ENCODE measurements at regions not wholly inside any gene's neighbourhood (a gene's known extent, or its start where the extent isn't known, plus 50 kb on each side); places are given as distances from the start of the nearest gene placed in this dataset.

DNA sequence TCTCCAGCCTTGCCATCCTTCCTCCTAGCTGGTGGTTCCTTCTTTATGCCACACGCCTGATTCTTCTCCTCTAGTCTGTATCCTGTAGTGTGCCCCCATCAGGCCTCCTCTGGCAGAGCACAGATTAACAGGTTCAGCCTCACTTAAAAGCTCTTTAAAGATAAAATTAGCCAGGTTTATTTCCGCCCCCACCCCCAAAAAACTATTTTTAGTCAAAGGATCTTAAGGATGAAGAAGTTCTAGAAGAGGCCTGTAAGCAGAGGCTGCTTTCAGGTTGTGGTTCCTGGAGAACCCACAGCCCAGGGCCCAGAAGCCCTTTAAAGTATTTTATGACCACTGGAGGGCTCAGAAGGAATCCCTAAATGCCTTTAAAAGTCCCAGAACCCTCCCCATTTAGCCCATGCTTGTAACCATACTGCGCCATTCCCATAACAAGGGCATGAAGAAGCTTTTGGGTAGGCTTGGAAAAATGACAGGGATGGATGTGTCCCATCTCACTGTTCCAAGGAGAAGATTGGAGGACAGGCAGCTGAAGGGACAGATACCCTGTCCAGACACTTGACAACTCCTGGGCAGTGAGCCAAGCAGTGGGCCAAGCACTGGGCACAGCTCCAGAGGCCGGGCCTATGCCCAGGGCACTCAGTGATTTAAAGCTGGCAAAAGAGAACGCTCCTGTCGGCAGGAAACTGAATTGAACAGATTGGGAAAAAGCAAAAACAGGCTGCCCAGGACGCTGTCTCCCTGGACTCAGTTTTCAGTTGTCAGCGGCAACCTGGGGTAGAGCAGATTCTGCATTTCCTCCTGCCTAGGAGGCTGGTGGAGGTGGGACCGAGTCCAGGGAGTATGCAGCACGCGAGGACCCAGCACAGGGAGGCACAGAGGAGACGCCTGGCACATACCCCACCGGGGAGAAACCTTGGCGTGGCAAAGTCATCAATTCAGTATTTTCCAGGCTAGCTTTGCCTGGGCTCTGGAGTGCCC lies 106.3 kb upstream of the SSBP2 start:
- TF ChIP-seq POLR2A (IDR thresholded peaks at IDR 0.05) (no peak), EP300 (IDR thresholded peaks at IDR 0.05) (no peak)
- TF ChIP-seq, protein P1, sequence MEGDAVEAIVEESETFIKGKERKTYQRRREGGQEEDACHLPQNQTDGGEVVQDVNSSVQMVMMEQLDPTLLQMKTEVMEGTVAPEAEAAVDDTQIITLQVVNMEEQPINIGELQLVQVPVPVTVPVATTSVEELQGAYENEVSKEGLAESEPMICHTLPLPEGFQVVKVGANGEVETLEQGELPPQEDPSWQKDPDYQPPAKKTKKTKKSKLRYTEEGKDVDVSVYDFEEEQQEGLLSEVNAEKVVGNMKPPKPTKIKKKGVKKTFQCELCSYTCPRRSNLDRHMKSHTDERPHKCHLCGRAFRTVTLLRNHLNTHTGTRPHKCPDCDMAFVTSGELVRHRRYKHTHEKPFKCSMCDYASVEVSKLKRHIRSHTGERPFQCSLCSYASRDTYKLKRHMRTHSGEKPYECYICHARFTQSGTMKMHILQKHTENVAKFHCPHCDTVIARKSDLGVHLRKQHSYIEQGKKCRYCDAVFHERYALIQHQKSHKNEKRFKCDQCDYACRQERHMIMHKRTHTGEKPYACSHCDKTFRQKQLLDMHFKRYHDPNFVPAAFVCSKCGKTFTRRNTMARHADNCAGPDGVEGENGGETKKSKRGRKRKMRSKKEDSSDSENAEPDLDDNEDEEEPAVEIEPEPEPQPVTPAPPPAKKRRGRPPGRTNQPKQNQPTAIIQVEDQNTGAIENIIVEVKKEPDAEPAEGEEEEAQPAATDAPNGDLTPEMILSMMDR (IDR thresholded peaks at IDR 0.05), result no peak
- 77 to 84% (median 77%) methylated on average over 14 of the region's 14 CpGs for WGBS, 3 donors
- intact Hi-C loops (cut with DNase I), result loop anchor here in 3 of 4 donors (10.0 kb wide), 4 partner anchors 118 to 432 kb away; partner anchors contain the start of gene ATG10 (in 1 of the 3)
- H3K9me3 ChIP-seq, result no peaks in the 10 kb centered on the region
- no peaks in the 10 kb centered on the region for H3K27me3 ChIP-seq
- no peak overlapping the region for H3K27ac ChIP-seq
- no peaks in the 10 kb centered on the region for H3K36me3 ChIP-seq
- peak; percentile 14 to 45 (median 44) for DNase-seq
- H3K4me3 ChIP-seq, result no peak overlapping the region
- H3K4me1 ChIP-seq (ENCODE audit: insufficient read depth), result peaks cover 7% of the 10 kb centered on the region

DNA sequence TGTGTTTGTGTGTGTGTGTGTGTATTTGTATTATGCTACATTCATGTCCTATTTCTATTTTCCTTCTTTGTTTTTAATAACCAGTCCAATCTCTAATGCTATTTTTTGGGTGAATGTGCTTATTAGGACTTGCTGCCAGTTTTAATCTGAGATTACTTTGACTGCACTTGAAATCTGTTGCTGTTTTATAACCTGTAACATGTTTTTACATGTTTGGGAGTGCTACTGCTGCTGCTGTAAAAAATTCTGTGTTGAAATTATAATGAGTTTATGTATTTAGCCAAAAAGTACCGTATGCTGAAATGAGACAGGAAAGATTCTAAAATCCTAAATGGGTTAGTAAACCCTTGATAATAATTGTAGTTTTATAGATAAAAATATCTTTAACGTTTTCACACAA lies 104.7 kb upstream of the SSBP2 start:
- Histone ChIP-seq H3K9me3 (no peaks in the 10 kb centered on the region), H3K27me3 (no peaks in the 10 kb centered on the region), H3K27ac (peak overlapping the region in 1 of 2 donors; percentile 26), H3K36me3 (no peaks in the 10 kb centered on the region), H3K4me3 (no peak overlapping the region), H3K4me1 (ENCODE audit: insufficient read depth) (peaks cover 10% of the 10 kb centered on the region)
- TF ChIP-seq EP300 (IDR thresholded peaks at IDR 0.05), result no peak
- intact Hi-C loops (cut with DNase I), result loop anchor here in 3 of 4 donors (10.0 kb wide), 4 partner anchors 119 to 431 kb away; partner anchors contain the start of gene ATG10 (in 1 of the 3)
- no peak for DNase-seq
- 10 to 20% (median 15%) methylated on average over 2 of the region's 2 CpGs for WGBS, 3 donors

DNA sequence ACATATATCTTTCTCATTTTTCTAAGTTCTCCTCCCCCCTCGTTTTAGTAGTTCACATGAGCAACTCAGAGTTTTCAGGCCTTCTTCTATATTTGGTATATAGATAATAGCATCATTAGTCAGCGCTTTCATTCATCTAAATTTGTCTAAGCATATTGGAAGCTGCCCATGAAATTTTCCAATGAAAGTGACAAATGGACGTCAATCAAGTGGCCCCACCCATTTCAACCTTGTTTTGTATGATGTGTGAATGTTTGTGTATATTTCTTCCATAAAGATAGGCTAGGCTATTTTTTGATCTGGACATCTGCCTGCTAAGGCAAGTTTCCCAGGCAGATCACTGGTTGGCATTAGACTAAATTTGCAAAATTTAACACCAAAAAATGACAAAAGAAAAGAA lies 104.0 kb upstream of the SSBP2 start:
- WGBS, 3 donors, result 47 to 55% (median 51%) methylated on average over 3 of the region's 3 CpGs
- no peak for DNase-seq
- TF ChIP-seq, protein P1 (IDR thresholded peaks at IDR 0.05), result no peak
- TF ChIP-seq EP300 (IDR thresholded peaks at IDR 0.05), result no peak
- no peak for TF ChIP-seq POLR2A (IDR thresholded peaks at IDR 0.05)
- no peaks in the 10 kb centered on the region for H3K9me3 ChIP-seq
- no peaks in the 10 kb centered on the region for H3K27me3 ChIP-seq
- intact Hi-C loops (cut with DNase I), result loop anchor here in 3 of 4 donors (5.0 to 10.0 kb wide), 8 partner anchors 68 to 430 kb away; partner anchors contain the start of gene ATG10 (in 3 of the 3)
- peaks cover 13% of the 10 kb centered on the region for H3K4me1 ChIP-seq (ENCODE audit: insufficient read depth)
- H3K27ac ChIP-seq, result peak overlapping the region in 1 of 2 donors; percentile 26
- no peaks in the 10 kb centered on the region for H3K36me3 ChIP-seq
- no peak overlapping the region for H3K4me3 ChIP-seq

DNA sequence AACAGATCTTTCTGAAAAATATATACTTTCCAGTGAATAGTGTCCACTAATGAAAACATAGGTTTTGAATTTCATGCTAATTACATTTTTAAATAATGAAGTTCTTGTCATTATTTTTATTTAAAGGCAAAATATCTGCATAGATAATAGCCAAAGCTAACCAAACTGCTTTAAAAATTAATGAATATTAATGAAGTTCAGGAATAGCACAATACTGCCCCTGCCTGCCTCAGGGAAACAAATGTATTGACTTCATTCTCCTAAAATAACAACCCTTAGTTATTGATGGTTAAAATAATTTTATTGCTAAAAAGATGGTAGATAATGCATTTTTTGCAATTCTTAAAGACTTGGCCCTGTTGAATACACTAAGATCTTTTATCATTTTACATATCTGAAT lies 103.6 kb upstream of the SSBP2 start:
- Histone ChIP-seq H3K4me1 (ENCODE audit: insufficient read depth) (peaks cover 13% of the 10 kb centered on the region), H3K4me3 (no peak overlapping the region), H3K36me3 (no peaks in the 10 kb centered on the region), H3K27me3 (no peaks in the 10 kb centered on the region), H3K9me3 (no peaks in the 10 kb centered on the region), H3K27ac (no peak overlapping the region)
- intact Hi-C loops (cut with DNase I), result loop anchor here in 3 of 4 donors (5.0 to 10.0 kb wide), 8 partner anchors 67 to 430 kb away; partner anchors contain the start of gene ATG10 (in 3 of the 3)
- DNase-seq, result no peak
- TF ChIP-seq, protein P1 (IDR thresholded peaks at IDR 0.05), result peak in 1 of 3 donors; percentile 19
- no peak for TF ChIP-seq EP300 (IDR thresholded peaks at IDR 0.05)
